ENCODE measurements at regions not wholly inside any gene's neighbourhood (a gene's known extent, or its start where the extent isn't known, plus 50 kb on each side); places are given as distances from the start of the nearest gene placed in this dataset.

DNA sequence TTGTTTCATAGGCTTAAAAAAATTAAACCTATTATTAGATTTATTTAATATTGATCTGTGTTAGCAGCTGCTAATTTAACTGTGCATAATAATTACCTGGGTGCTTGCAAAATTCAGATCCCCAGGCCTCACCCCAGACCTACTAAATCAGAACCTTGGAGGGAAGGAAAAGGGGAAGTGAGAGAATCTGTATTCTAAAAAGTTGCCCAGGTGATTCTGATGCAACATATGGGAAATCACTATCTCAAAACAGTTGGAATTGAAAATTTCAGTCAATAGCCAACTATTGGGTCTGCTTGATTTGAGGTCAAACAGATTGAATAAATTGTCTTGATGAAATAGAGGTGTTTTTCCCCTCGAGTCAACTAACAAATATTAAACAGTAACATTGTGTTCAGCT, 538.5 kb upstream of the ADAMTS9 start:
- H3K9me3 ChIP-seq (ENCODE audit: low read length): no peaks in the 10 kb centered on the region
- H3K27ac Mint-ChIP-seq: no peak overlapping the region
- no peaks in the 10 kb centered on the region for H3K36me3 Mint-ChIP-seq
- no peak for DNase-seq
- H3K4me1 Mint-ChIP-seq: no peaks in the 10 kb centered on the region
- H3K27ac ChIP-seq (ENCODE audit: low read depth, low read length): no peak overlapping the region
- POLR2A ChIA-PET: no interaction called here
- H3K27me3 Mint-ChIP-seq: no peaks in the 10 kb centered on the region
- H3K4me3 Mint-ChIP-seq: no peak overlapping the region
- no peaks in the 10 kb centered on the region for H3K4me1 ChIP-seq (ENCODE audit: insufficient read depth, low read length)
- H3K27me3 ChIP-seq (ENCODE audit: insufficient read depth, low read length, poor library complexity, severe bottlenecking): no peaks in the 10 kb centered on the region
- peaks cover 0 to 5% (median 4%) of the 10 kb centered on the region in 5 donors for H3K9me3 Mint-ChIP-seq
- H3K36me3 ChIP-seq (ENCODE audit: insufficient read depth, low read length): no peaks in the 10 kb centered on the region
- CTCF ChIA-PET: no interaction called here
- H3K4me3 ChIP-seq (ENCODE audit: low read length): no peak overlapping the region

DNA sequence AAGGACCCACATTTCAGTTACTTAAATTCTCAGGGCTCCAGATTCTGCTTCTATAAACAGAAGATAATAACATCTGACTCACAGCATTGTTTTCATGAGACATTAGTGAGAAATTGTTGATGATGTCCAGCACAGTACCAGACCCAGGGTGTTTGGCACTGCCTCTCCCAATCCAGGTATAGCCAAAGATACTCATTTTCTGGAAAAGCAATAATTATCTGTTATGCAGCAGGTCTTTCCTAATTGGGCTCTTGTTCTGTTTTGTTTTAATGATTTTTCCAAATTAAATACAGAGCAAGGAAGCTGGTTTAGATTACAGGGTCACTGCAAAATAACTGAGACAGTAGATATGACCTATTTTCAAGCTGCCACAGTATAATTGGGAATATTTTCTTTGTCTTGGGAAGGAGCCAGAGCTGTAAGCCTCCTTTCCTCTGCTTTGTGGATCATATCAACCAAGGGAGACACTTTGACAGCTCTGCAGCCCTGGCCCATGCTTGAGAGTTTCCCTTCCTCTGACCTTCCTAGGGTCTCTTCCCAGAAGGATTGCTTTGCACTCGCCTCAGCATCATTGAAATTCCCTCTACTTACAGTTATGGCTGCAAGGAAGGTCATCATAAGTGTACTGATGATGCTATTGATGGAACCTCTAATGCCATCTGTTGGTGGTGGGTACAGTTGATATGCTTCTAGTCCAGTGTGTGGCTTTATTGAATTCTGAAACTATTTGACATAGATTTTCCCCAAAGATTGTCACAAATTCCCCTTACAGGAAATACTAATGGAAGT, 522.4 kb upstream of the ADAMTS9 start:
- POLR2A ChIA-PET: no interaction called here
- no peaks in the 10 kb centered on the region for H3K36me3 Mint-ChIP-seq
- CTCF ChIA-PET: no interaction called here
- DNase-seq: no peak
- Histone ChIP-seq H3K4me1 (ENCODE audit: insufficient read depth, low read length) (no peaks in the 10 kb centered on the region), H3K27me3 (ENCODE audit: insufficient read depth, low read length, poor library complexity, severe bottlenecking) (no peaks in the 10 kb centered on the region), H3K9me3 (ENCODE audit: low read length) (no peaks in the 10 kb centered on the region), H3K4me3 (ENCODE audit: low read length) (no peak overlapping the region), H3K36me3 (ENCODE audit: insufficient read depth, low read length) (no peaks in the 10 kb centered on the region), H3K27ac (ENCODE audit: low read depth, low read length) (no peak overlapping the region)
- H3K4me3 Mint-ChIP-seq: no peak overlapping the region
- H3K27ac Mint-ChIP-seq: no peak overlapping the region
- peaks cover 0 to 26% (median 4%) of the 10 kb centered on the region in 5 donors for H3K9me3 Mint-ChIP-seq
- no peaks in the 10 kb centered on the region for H3K4me1 Mint-ChIP-seq
- no peaks in the 10 kb centered on the region for H3K27me3 Mint-ChIP-seq

DNA sequence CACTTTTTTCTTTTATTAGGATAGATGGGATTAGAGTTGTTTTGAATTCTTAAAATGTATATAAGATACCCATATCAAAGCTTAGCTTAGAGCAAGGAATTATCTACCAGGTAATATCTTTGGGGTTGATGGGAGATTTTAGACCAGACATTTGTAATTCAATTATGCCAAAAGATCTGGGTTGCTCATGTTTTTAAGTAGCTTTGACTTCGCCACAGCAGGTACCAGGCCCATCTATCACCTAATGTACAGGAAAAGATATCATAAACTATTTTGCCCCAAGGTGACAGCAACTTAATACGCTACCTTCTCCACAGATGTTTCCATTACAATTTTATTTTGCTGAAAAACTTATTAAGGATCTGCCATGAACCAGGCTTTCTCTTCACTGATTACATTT, 514.6 kb upstream of the ADAMTS9 start:
- POLR2A ChIA-PET: no interaction called here
- no peak overlapping the region for H3K27ac Mint-ChIP-seq
- peaks cover 0 to 1% of the 10 kb centered on the region in 2 donors for H3K27me3 Mint-ChIP-seq
- no peaks in the 10 kb centered on the region for H3K36me3 Mint-ChIP-seq
- no peaks in the 10 kb centered on the region for H3K4me1 Mint-ChIP-seq
- Histone ChIP-seq H3K27me3 (ENCODE audit: insufficient read depth, low read length, poor library complexity, severe bottlenecking) (no peaks in the 10 kb centered on the region), H3K27ac (ENCODE audit: low read depth, low read length) (no peak overlapping the region), H3K36me3 (ENCODE audit: insufficient read depth, low read length) (no peaks in the 10 kb centered on the region), H3K9me3 (ENCODE audit: low read length) (no peaks in the 10 kb centered on the region), H3K4me1 (ENCODE audit: insufficient read depth, low read length) (no peaks in the 10 kb centered on the region), H3K4me3 (ENCODE audit: low read length) (no peak overlapping the region)
- no peak for DNase-seq
- CTCF ChIA-PET: no interaction called here
- H3K4me3 Mint-ChIP-seq: no peak overlapping the region
- peaks cover 0 to 12% (median 11%) of the 10 kb centered on the region in 5 donors for H3K9me3 Mint-ChIP-seq

DNA sequence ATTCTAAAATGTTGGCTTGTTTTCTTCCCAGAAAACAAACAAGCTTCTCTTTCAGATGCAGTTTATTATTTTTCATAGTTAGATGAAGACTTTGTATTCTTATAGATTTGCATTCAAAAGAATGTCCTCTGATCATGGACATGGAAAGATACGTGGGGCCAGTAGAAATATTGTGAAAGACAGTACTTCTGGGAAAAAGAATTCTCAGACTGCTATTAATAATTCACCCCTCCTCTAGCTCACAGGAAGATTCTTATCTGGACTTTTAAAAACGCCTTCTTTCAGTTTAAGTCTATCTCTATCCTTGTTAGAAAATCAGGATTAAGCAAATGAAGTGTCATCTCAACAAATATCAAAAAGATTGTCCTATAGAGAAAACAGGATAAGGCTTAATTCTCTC, 514.1 kb upstream of the ADAMTS9 start:
- H3K4me1 ChIP-seq (ENCODE audit: insufficient read depth, low read length): no peaks in the 10 kb centered on the region
- no peak overlapping the region for H3K4me3 ChIP-seq (ENCODE audit: low read length)
- H3K36me3 ChIP-seq (ENCODE audit: insufficient read depth, low read length): no peaks in the 10 kb centered on the region
- Mint-ChIP-seq H3K36me3 (no peaks in the 10 kb centered on the region), H3K27ac (no peak overlapping the region), H3K27me3 (peaks cover 0 to 1% of the 10 kb centered on the region in 2 donors), H3K4me1 (no peaks in the 10 kb centered on the region), H3K9me3 (peaks cover 0 to 14% (median 11%) of the 10 kb centered on the region in 5 donors), H3K4me3 (no peak overlapping the region)
- DNase-seq: no peak
- ChIA-PET POLR2A (no interaction called here), CTCF (no interaction called here)
- no peaks in the 10 kb centered on the region for H3K9me3 ChIP-seq (ENCODE audit: low read length)
- H3K27me3 ChIP-seq (ENCODE audit: insufficient read depth, low read length, poor library complexity, severe bottlenecking): no peaks in the 10 kb centered on the region
- no peak overlapping the region for H3K27ac ChIP-seq (ENCODE audit: low read depth, low read length)

DNA sequence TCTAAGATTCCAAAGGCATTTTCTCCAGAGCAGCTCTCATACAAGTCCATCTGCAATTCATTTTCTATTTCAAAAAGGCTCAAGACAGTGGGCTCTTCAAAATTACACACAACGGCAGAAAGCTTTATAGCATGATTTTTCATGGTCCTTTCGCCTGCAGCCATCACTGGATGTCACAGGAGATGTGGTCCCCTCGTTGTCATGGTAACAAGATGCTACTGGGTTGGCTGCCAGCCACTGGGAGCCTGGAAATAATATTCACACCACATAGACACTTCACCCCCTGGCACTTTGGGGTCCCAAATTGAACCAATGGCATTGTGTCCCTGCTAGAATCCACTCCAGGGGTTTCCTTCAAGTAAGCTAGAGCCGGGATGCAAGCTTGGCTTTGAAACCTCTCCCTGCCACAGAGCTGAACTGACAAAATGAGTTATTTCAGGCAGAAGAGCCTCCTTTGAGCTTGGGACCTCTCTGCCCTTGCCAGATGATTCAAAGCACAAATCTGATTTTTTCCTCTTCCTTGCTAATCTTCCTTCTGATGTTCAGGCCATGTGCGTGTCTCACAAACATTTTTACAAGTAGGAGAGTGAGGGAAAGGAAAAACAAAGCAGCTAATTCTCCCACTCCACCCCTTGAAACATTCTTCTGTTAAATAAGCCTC, 512.6 kb upstream of the ADAMTS9 start:
- H3K9me3 ChIP-seq (ENCODE audit: low read length): no peaks in the 10 kb centered on the region
- H3K36me3 Mint-ChIP-seq: no peaks in the 10 kb centered on the region
- no peaks in the 10 kb centered on the region for H3K36me3 ChIP-seq (ENCODE audit: insufficient read depth, low read length)
- H3K4me1 Mint-ChIP-seq: no peaks in the 10 kb centered on the region
- peaks cover 0 to 15% (median 6%) of the 10 kb centered on the region in 5 donors for H3K9me3 Mint-ChIP-seq
- H3K27me3 ChIP-seq (ENCODE audit: insufficient read depth, low read length, poor library complexity, severe bottlenecking): no peaks in the 10 kb centered on the region
- peaks cover 0 to 1% of the 10 kb centered on the region in 2 donors for H3K27me3 Mint-ChIP-seq
- H3K4me3 Mint-ChIP-seq: no peak overlapping the region
- no peaks in the 10 kb centered on the region for H3K4me1 ChIP-seq (ENCODE audit: insufficient read depth, low read length)
- ChIA-PET POLR2A (no interaction called here), CTCF (no interaction called here)
- no peak overlapping the region for H3K27ac Mint-ChIP-seq
- no peak overlapping the region for H3K27ac ChIP-seq (ENCODE audit: low read depth, low read length)
- H3K4me3 ChIP-seq (ENCODE audit: low read length): no peak overlapping the region
- DNase-seq: no peak

DNA sequence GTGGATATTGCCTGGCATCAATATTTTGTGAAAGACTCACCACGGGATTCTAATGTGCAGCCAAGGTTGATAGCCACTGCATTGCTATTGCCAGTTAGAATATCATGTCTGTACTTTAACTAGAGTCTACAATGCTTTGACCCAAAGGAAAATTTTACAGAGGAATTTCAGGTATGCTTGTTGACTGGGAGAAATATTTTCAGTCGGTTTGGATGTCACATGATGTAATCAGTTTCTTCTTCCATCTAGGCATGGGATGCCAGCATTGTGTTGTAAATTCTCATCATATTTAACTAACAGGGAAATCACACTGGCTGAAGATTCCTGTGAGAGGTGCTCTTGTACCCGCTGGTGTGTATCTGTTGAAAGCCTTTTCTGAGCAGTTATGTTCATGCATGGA, 508.9 kb upstream of the ADAMTS9 start:
- DNase-seq: no peak
- Histone ChIP-seq H3K9me3 (ENCODE audit: low read length) (no peaks in the 10 kb centered on the region), H3K27ac (ENCODE audit: low read depth, low read length) (no peak overlapping the region), H3K4me3 (ENCODE audit: low read length) (no peak overlapping the region), H3K36me3 (ENCODE audit: insufficient read depth, low read length) (no peaks in the 10 kb centered on the region), H3K27me3 (ENCODE audit: insufficient read depth, low read length, poor library complexity, severe bottlenecking) (no peaks in the 10 kb centered on the region), H3K4me1 (ENCODE audit: insufficient read depth, low read length) (no peaks in the 10 kb centered on the region)
- CTCF ChIA-PET: no interaction called here
- Mint-ChIP-seq H3K4me1 (no peaks in the 10 kb centered on the region), H3K36me3 (no peaks in the 10 kb centered on the region), H3K4me3 (no peak overlapping the region), H3K27ac (no peak overlapping the region), H3K9me3 (peaks cover 3 to 13% (median 4%) of the 10 kb centered on the region in 5 donors), H3K27me3 (no peaks in the 10 kb centered on the region)
- POLR2A ChIA-PET: no interaction called here

DNA sequence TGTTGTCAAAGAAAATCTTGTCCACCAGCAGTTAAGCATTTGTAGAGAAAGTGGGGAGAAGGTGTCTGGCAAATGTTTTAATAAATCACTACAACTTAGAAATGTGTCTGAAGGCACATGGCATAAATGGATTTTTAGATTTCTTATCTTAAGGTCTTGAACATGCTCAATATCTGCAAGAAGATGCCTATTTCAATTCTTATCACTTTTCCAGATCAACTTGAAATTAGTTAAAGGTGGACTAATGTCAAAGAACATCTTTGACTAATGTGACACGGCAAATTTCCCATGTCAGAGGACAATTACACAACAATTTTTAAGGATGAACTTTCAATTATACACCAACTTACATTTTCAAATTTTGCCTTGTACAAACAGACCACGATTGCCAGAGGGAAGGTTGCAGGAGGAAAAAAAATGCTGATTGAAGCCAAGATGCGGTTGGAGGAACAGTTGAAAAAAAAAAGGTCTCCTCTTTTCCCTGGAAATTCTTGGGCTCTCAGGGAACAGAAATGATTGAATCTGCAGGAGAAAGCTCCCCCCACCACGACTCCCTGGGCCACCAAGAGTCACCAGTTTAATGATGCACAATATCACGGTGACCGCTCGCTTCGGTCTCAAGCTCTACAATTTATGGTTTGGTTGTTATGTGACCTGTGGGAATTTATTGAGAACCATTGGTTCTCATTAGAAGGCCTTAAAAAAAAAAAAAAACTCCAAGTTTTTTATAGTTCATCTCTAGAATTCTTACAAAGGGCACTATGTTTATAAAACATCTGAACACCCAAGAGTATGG, 507.6 kb upstream of the ADAMTS9 start:
- no peaks in the 10 kb centered on the region for H3K27me3 Mint-ChIP-seq

DNA sequence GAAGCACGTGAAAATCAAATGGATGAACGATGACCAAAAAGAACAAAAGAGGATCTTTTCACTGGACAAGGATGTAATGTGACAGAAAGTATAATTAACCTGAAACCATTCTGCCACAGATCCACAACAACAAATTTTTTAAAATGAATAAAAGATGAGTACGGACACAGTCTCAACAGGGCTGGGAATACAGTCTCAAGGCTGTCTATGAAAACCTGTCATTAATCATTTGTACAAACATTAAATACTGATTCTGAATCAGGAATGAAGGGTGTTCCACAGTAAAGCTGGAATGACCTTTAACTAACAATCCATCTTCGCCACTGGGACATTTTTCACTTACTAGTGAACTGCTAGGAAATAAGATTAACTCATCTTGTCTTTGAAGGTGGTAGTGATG, 506.9 kb upstream of the ADAMTS9 start:
- CTCF ChIA-PET: no interaction called here
- Mint-ChIP-seq H3K4me3 (no peak overlapping the region), H3K9me3 (peaks cover 2 to 18% (median 7%) of the 10 kb centered on the region in 5 donors), H3K36me3 (no peaks in the 10 kb centered on the region), H3K27me3 (no peaks in the 10 kb centered on the region), H3K27ac (no peak overlapping the region), H3K4me1 (no peaks in the 10 kb centered on the region)
- no peak overlapping the region for H3K27ac ChIP-seq (ENCODE audit: low read depth, low read length)
- no peaks in the 10 kb centered on the region for H3K9me3 ChIP-seq (ENCODE audit: low read length)
- POLR2A ChIA-PET: no interaction called here
- no peaks in the 10 kb centered on the region for H3K4me1 ChIP-seq (ENCODE audit: insufficient read depth, low read length)
- no peak for DNase-seq
- no peak overlapping the region for H3K4me3 ChIP-seq (ENCODE audit: low read length)
- no peaks in the 10 kb centered on the region for H3K27me3 ChIP-seq (ENCODE audit: insufficient read depth, low read length, poor library complexity, severe bottlenecking)
- H3K36me3 ChIP-seq (ENCODE audit: insufficient read depth, low read length): no peaks in the 10 kb centered on the region

More for the DNA sequence above, 507.6 kb upstream of the ADAMTS9 start:
- H3K9me3 ChIP-seq (ENCODE audit: low read length): no peaks in the 10 kb centered on the region
- H3K4me3 Mint-ChIP-seq: no peak overlapping the region
- DNase-seq: no peak
- no peaks in the 10 kb centered on the region for H3K4me1 Mint-ChIP-seq
- H3K36me3 ChIP-seq (ENCODE audit: insufficient read depth, low read length): no peaks in the 10 kb centered on the region
- no peak overlapping the region for H3K27ac Mint-ChIP-seq
- POLR2A ChIA-PET: no interaction called here
- no peaks in the 10 kb centered on the region for H3K4me1 ChIP-seq (ENCODE audit: insufficient read depth, low read length)
- H3K27ac ChIP-seq (ENCODE audit: low read depth, low read length): no peak overlapping the region
- H3K9me3 Mint-ChIP-seq: peaks cover 2 to 14% (median 7%) of the 10 kb centered on the region in 5 donors
- CTCF ChIA-PET: no interaction called here
- H3K36me3 Mint-ChIP-seq: no peaks in the 10 kb centered on the region
- H3K4me3 ChIP-seq (ENCODE audit: low read length): no peak overlapping the region
- H3K27me3 ChIP-seq (ENCODE audit: insufficient read depth, low read length, poor library complexity, severe bottlenecking): no peaks in the 10 kb centered on the region
